ENCODE measurements at regions not wholly inside any gene's neighbourhood (a gene's known extent, or its start where the extent isn't known, plus 50 kb on each side); places are given as distances from the start of the nearest gene placed in this dataset.
"Not testable (repeated sequence)": the region's sequence is repeated elsewhere in the genome, so short reads cannot be mapped to it uniquely, and the experiment has no call there.

- 58 to 71% (median 69%) methylated on average over 2 of the region's 2 CpGs for WGBS, 5 donors
- DNase-seq = no peak
- intact Hi-C loops (cut with DNase I; ENCODE audit: low total_unique reads) = no loop called here
- Histone ChIP-seq H3K9me3 (peaks cover 0 to 12% (median 0%) of the 10 kb centered on the region in 8 donors), H3K27me3 (replicated peaks in 1 of 7) (no peaks in the 10 kb centered on the region), H3K36me3 (no peaks in the 10 kb centered on the region), H3K27ac (no peak overlapping the region), H3K4me3 (no peak overlapping the region), H3K4me1 (no peaks in the 10 kb centered on the region)
- no peak for TF ChIP-seq POLR2AphosphoS5 (IDR thresholded peaks at IDR 0.05)
- no peak for TF ChIP-seq POLR2A (IDR thresholded peaks at IDR 0.05)
- no peak for TF ChIP-seq CTCF (IDR thresholded peaks at IDR 0.05 in 8 of 11, conservative IDR thresholded peaks at IDR 0.05 in 3 of 11)
Measured at GRCh38 chr21:18832950-18833349, 429.4 kb upstream of the TMPRSS15 start.

DNA sequence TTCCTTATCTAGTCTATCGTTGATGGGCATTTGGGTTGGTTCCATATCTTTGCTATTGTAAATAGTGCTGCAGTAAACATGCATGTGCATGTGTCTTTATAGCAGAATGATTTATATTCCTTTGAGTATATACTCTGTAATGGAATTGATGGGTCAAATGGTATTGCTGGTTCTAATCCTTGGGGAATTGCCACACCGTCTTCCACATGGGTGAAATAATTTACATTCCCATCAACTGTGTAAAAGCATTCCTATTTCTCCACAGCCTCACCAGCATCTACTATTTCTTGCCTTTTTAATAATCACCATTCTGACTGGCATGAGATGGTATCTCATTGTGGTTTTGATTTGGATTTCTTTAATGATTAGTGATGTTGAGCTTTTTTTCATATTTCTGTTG lies 430.5 kb upstream of the TMPRSS15 start:
- H3K27me3 ChIP-seq (replicated peaks in 1 of 7); H3K4me1 ChIP-seq; intact Hi-C loops (cut with DNase I; ENCODE audit: low total_unique reads); H3K36me3 ChIP-seq; DNase-seq; H3K4me3 ChIP-seq; H3K27ac ChIP-seq: not testable (repeated sequence)
- 47 to 94% (median 87%) methylated on average over 2 of the region's 2 CpGs for WGBS, 5 donors
- H3K9me3 ChIP-seq = peaks cover 0 to 14% (median 0%) of the 10 kb centered on the region in 8 donors

- no peaks in the 10 kb centered on the region for H3K27me3 ChIP-seq (replicated peaks in 1 of 7)
- TF ChIP-seq CTCF (IDR thresholded peaks at IDR 0.05 in 8 of 11, conservative IDR thresholded peaks at IDR 0.05 in 3 of 11) (no peak), POLR2A (IDR thresholded peaks at IDR 0.05) (no peak), POLR2AphosphoS5 (IDR thresholded peaks at IDR 0.05) (no peak)
- WGBS, 5 donors = 73 to 95% (median 79%) methylated on average over 1 of the region's 1 CpG
- H3K4me3 ChIP-seq = no peak overlapping the region
- H3K27ac ChIP-seq = no peak overlapping the region
- peaks cover 0 to 26% (median 0%) of the 10 kb centered on the region in 8 donors for H3K9me3 ChIP-seq
- H3K36me3 ChIP-seq = no peaks in the 10 kb centered on the region
- DNase-seq = no peak
- intact Hi-C loops (cut with DNase I; ENCODE audit: low total_unique reads) = no loop called here
- no peaks in the 10 kb centered on the region for H3K4me1 ChIP-seq
Measured at GRCh38 chr21:18840239-18840638, 436.7 kb upstream of the TMPRSS15 start.

GRCh38 chr21:18857606-18858005 lies 454.0 kb upstream of the TMPRSS15 start:
- H3K4me3 ChIP-seq; H3K27ac ChIP-seq; intact Hi-C loops (cut with DNase I; ENCODE audit: low total_unique reads); H3K4me1 ChIP-seq; H3K27me3 ChIP-seq (replicated peaks in 1 of 7); DNase-seq; H3K36me3 ChIP-seq: not testable (repeated sequence)
- 87 to 95% (median 90%) methylated on average over 16 of the region's 16 CpGs for WGBS, 5 donors
- H3K9me3 ChIP-seq = peaks cover 0 to 36% (median 20%) of the 10 kb centered on the region in 8 donors

- no peak overlapping the region for H3K27ac ChIP-seq
- no peak for DNase-seq
- intact Hi-C loops (cut with DNase I; ENCODE audit: low total_unique reads) = no loop called here
- H3K9me3 ChIP-seq = peaks cover 0 to 14% (median 3%) of the 10 kb centered on the region in 8 donors
- TF ChIP-seq POLR2A (IDR thresholded peaks at IDR 0.05) (no peak), CTCF (IDR thresholded peaks at IDR 0.05 in 8 of 11, conservative IDR thresholded peaks at IDR 0.05 in 3 of 11) (no peak), POLR2AphosphoS5 (IDR thresholded peaks at IDR 0.05) (no peak)
- H3K36me3 ChIP-seq = no peaks in the 10 kb centered on the region
- H3K4me3 ChIP-seq = no peak overlapping the region
- 0 to 66% (median 36%) methylated on average over 1 of the region's 1 CpG for WGBS, 5 donors
- H3K4me1 ChIP-seq = no peaks in the 10 kb centered on the region
- no peaks in the 10 kb centered on the region for H3K27me3 ChIP-seq (replicated peaks in 1 of 7)
Measured at GRCh38 chr21:18869104-18869503, 465.5 kb upstream of the TMPRSS15 start.
